K562 (cell line): ENCODE measurements at regions not wholly inside any gene's neighbourhood (a gene's known extent, or its start where the extent isn't known, plus 50 kb on each side); places are given as distances from the start of the nearest gene placed in this dataset.

Experiments
- ATAC-seq: fragments of 200-7000 bp; cut with Tn5 transposase; 3 replicates; pipeline ENCODE4 v1.9.1; 2020; ENCODE audit warnings: moderate library complexity
- BruUV-seq: library from RNA; stranded (reverse); fragments of 400-500 nt; replicated peaks from 2 replicates; lab custom pipeline; 2021; lab: Mats Ljungman, UMichigan
- CTCF ChIA-PET: fragments of 300-600 bp; formaldehyde crosslinking; extraction: SDS; loops from one replicate; lab custom pipeline; 2021; ENCODE audit warnings: low intra/inter-chr PET ratio; lab: Yijun Ruan, JAX
- POLR2A ChIA-PET: fragments of 300-600, 350-650 bp; sonication (Branson Sonifier 250); formaldehyde crosslinking; extraction: SDS; loops from one replicate; lab custom pipeline; 2021; ENCODE audit warnings: antibody characterized with exemption, inconsistent platforms; lab: Yijun Ruan, JAX
- DNase-seq, 4 experiments: peaks; one replicate each; pipeline versions ENCODE4 v3.0.0 to v3.0.0-alpha.2; 2011 to 2018; ENCODE audit warnings: low spot score in 3 of 4, mixed read lengths in 3 of 4; ENCODE audit errors: extremely low read depth in 1 of 4
- FAIRE-seq: peaks from 2 replicates; lab custom pipeline; 2011; peaks lifted over from hg19 to GRCh38; lab: Jason Lieb, UNC
- H2AFZ ChIP-seq: 2 replicates; pipeline ENCODE4 v1.6.0; 2011; ENCODE audit warnings: low read depth, low read length, control low read depth, inconsistent platforms
- H3K27ac ChIP-seq: fragments of 200-600 bp; 3 replicates; pipeline ENCODE4 v1.8.0; 2011; ENCODE audit warnings: low read depth, mild to moderate bottlenecking, control low read depth, inconsistent platforms, low read length, moderate library complexity, mixed read lengths; ENCODE audit errors: extremely low read depth
- H3K27me3 ChIP-seq, 2 experiments: fragments of 300-600 bp in 1 of 2; 2 replicates in 1 of 2; 3 replicates in 1 of 2; pipeline versions ENCODE4 v1.6.0 to v1.8.0; 2011; ENCODE audit warnings: inconsistent platforms in 2 of 2, low read length in 2 of 2, mild to moderate bottlenecking in 1 of 2, mixed read lengths in 1 of 2, moderate library complexity in 1 of 2; ENCODE audit not compliant: control insufficient read depth in 2 of 2, insufficient read depth in 2 of 2
- H3K36me3 ChIP-seq: fragments of 300-600 bp; 3 replicates; pipeline ENCODE4 v1.8.0; 2011; ENCODE audit warnings: mild to moderate bottlenecking, low read length, inconsistent platforms; ENCODE audit not compliant: control insufficient read depth, insufficient read depth
- H3K4me1 ChIP-seq, 2 experiments: fragments of 200-600 bp in 1 of 2; replicated peaks in 1 of 2; 2 replicates in 1 of 2; 3 replicates in 1 of 2; pipeline versions ENCODE4 v1.5.1 to v1.8.0; 2011; ENCODE audit warnings: inconsistent platforms in 2 of 2, low read length in 2 of 2, mild to moderate bottlenecking in 1 of 2, mixed read lengths in 1 of 2, moderate library complexity in 1 of 2; ENCODE audit not compliant: control insufficient read depth in 2 of 2, insufficient read depth in 2 of 2
- H3K4me2 ChIP-seq: 2 replicates; pipeline ENCODE4 v1.6.1; 2011; ENCODE audit warnings: low read length, control low read depth, inconsistent platforms, mixed read lengths; ENCODE audit not compliant: insufficient read depth
- H3K4me3 ChIP-seq: fragments of 200-600 bp; sonication (generic), shearing (Covaris generic); 2 replicates; pipeline ENCODE4 v1.5.1; 2016; ENCODE audit warnings: control low read depth, inconsistent platforms
- H3K79me2 ChIP-seq: fragments of 200-600 bp; 3 replicates; pipeline ENCODE4 v1.8.0; 2011; ENCODE audit warnings: low read length, inconsistent platforms; ENCODE audit not compliant: control insufficient read depth, insufficient read depth
- H3K9ac ChIP-seq, 2 experiments: 2 replicates each; pipeline versions ENCODE4 v1.6.0 to v1.6.1; 2011; ENCODE audit warnings: low read depth in 2 of 2, low read length in 2 of 2, control low read depth in 1 of 2, inconsistent platforms in 1 of 2, mild to moderate bottlenecking in 1 of 2, mixed read lengths in 1 of 2; ENCODE audit not compliant: insufficient read depth in 1 of 2
- H3K9me1 ChIP-seq: one replicate; pipeline ENCODE4 v1.6.0; 2011; ENCODE audit warnings: inconsistent platforms, mild to moderate bottlenecking, low read length, moderate library complexity; ENCODE audit not compliant: control insufficient read depth, insufficient read depth
- H3K9me3 ChIP-seq: replicated peaks from 2 replicates; pipeline ENCODE4 v1.5.1; 2011; ENCODE audit warnings: low read depth, low read length, inconsistent platforms; ENCODE audit not compliant: control insufficient read depth, insufficient read depth
- H4K20me1 ChIP-seq: replicated peaks from 2 replicates; pipeline ENCODE4 v1.6.1; 2011; ENCODE audit warnings: low read length, inconsistent platforms, mixed read lengths; ENCODE audit not compliant: control insufficient read depth, insufficient read depth
- SIRT6 ChIP-seq: IDR thresholded peaks from one replicate; pipeline ENCODE4 v1.6.1; 2012; ENCODE audit warnings: low read depth, mild to moderate bottlenecking, control low read depth, inconsistent platforms, low read length, moderate library complexity
- STAT5A ChIP-seq: IDR thresholded peaks from 2 replicates; pipeline ENCODE4 v1.6.1; 2012; ENCODE audit warnings: low read length, inconsistent platforms, borderline replicate concordance
- TEAD4 ChIP-seq, 2 experiments: sonication (generic) in 1 of 2; formaldehyde crosslinking in 1 of 2; IDR thresholded peaks; 2 replicates each; pipeline versions ENCODE4 v1.6.1 to v1.8.0; 2012 to 2022; ENCODE audit warnings: borderline replicate concordance in 1 of 2, inconsistent platforms in 1 of 2, low read length in 1 of 2, mild to moderate bottlenecking in 1 of 2, missing genetic modification reagents in 1 of 2
- ZNF232 ChIP-seq: sonication (generic); formaldehyde crosslinking; IDR thresholded peaks from 2 replicates; pipeline ENCODE4 v1.8.0; 2022; ENCODE audit warnings: mild to moderate bottlenecking, missing genetic modification reagents
- WGBS: fragments of 100-300 bp; shearing (Covaris generic); methylation state at CpG from one replicate; pipeline ENCODE4 v1.1.6; 2016; ENCODE audit warnings: low coverage, mixed read lengths; ENCODE audit not compliant: insufficient coverage; ENCODE audit errors: missing lambda C conversion rate; 5-methylcytosine and 5-hydroxymethylcytosine counted together
- in situ Hi-C: fragments of 300-500 bp; cut with MboI; formaldehyde crosslinking; loops from 4 replicates; pipeline ENCODE4 v1.15.0; 2018; ENCODE audit warnings: inconsistent platforms, mixed read lengths
- intact Hi-C: fragments of 100-400 bp; cut with micrococcal nuclease; formaldehyde crosslinking; loops from 2 replicates; pipeline ENCODE4 v1.14.2; 2022
- TF ChIP-seq, protein P1 (sequence below): fragments of 450-650 bp; IDR thresholded peaks from 2 replicates; pipeline ENCODE4 v1.6.1; 2016
- TF ChIP-seq, protein P2 (sequence below), 2 experiments: fragments of 450-650 bp in 1 of 2; sonication (generic) in 1 of 2; formaldehyde crosslinking in 1 of 2; IDR thresholded peaks in 1 of 2; conservative IDR thresholded peaks in 1 of 2; 2 replicates each; pipeline versions ENCODE4 v1.6.1 to v1.8.1; 2016 to 2023; ENCODE audit warnings: mild to moderate bottlenecking in 2 of 2, moderate library complexity in 2 of 2, inconsistent platforms in 1 of 2, missing genetic modification reagents in 1 of 2
- TF ChIP-seq, protein P3 (sequence below), 2 experiments: fragments of 450-650 bp; conservative IDR thresholded peaks; 2 replicates each; pipeline ENCODE4 v1.6.1; 2017; ENCODE audit warnings: mild to moderate bottlenecking in 2 of 2, moderate library complexity in 2 of 2

DNA sequence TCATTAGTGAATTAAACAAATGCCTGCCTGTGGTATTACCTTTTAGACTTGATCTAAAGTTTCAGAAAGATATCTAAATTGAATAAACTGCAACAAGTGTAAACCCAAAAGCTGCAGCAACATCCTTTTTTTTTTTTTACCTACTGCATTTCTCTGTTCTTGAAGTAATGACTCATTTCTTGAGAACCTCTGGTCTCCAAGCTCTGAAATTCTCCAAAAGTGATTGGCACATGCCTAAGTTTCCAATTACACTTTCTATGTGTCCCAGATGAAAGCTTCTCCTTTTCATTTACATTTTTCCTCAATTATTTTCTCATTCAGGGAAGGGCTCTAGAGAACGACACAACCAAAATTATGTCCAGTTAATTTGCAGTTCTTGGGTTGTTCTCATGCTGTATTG, 435.2 kb upstream of the DCN start:
- Histone ChIP-seq H3K4me2 (no peak overlapping the region), H3K4me3 (no peak overlapping the region), H3K9me3 (no peaks in the 10 kb centered on the region), H3K36me3 (no peaks in the 10 kb centered on the region; the same call in 2 of the 3 replicates), H3K27me3 (no peaks in the 10 kb centered on the region), H4K20me1 (no peaks in the 10 kb centered on the region), H3K9ac (no peak overlapping the region), H2AFZ (no peak overlapping the region), H3K9me1 (no peaks in the 10 kb centered on the region), H3K4me1 (peaks cover 0 to 10% of the 10 kb centered on the region in 2 experiments; a peak in 3 of 5 replicates), H3K27ac (peak overlapping the region; percentile 19; the same call in 1 of the 3 replicates), H3K79me2 (peaks cover 31% of the 10 kb centered on the region)
- in situ Hi-C loops = no loop called here
- intact Hi-C loops = no loop called here
- WGBS = 61% methylated on average over 1 of the region's 1 CpG
- DNase-seq = no peak
- FAIRE-seq = peak; percentile 29
- no peak for TF ChIP-seq ZNF232 (CRISPR knock-in tag)
- TF ChIP-seq, protein P1, sequence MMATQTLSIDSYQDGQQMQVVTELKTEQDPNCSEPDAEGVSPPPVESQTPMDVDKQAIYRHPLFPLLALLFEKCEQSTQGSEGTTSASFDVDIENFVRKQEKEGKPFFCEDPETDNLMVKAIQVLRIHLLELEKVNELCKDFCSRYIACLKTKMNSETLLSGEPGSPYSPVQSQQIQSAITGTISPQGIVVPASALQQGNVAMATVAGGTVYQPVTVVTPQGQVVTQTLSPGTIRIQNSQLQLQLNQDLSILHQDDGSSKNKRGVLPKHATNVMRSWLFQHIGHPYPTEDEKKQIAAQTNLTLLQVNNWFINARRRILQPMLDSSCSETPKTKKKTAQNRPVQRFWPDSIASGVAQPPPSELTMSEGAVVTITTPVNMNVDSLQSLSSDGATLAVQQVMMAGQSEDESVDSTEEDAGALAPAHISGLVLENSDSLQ = peak; percentile 26; the same call in 1 of the 2 replicates
- ATAC-seq = no peak
- ChIA-PET POLR2A (interaction anchor here (1.2 kb wide), 1 partner anchor 10 kb away, joined by 3 read pairs; no protein-coding TSS in a partner anchor), CTCF (interaction anchor here (0.7 kb wide), 1 partner anchor 1201 kb away, joined by 6 read pairs; no protein-coding TSS in a partner anchor)
- BruUV-seq = no TSS peak

DNA sequence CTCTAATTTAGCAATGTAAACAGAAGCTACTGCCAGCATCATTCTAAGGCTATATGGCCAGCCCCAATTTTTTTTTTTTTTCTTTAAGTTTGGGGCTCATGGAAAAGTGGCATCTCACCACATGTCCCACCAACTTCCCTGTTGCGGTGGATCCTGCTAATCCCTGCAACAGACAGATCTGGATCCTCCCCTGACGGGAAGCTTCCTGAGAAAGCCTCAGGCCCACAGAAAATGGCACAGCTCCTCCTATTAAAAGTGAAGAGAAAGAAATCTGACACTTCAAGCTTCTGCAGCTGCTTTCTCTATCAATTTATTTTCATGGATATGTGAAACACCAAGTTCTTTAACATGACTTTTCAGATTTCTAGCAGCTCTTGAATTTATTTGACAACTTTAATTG, 433.8 kb upstream of the DCN start:
- DNase-seq (no peak), ATAC-seq (no peak), FAIRE-seq (no peak)
- Histone ChIP-seq H3K79me2 (peaks cover 25% of the 10 kb centered on the region), H3K4me2 (no peak overlapping the region), H3K27me3 (no peaks in the 10 kb centered on the region), H3K4me3 (no peak overlapping the region), H4K20me1 (no peaks in the 10 kb centered on the region), H2AFZ (no peak overlapping the region), H3K36me3 (no peaks in the 10 kb centered on the region), H3K9ac (no peak overlapping the region), H3K4me1 (peaks cover 0 to 10% of the 10 kb centered on the region in 2 experiments; a peak in 3 of 5 replicates), H3K27ac (no peak overlapping the region), H3K9me3 (no peaks in the 10 kb centered on the region), H3K9me1 (no peaks in the 10 kb centered on the region)
- no TSS peak for BruUV-seq
- ChIA-PET CTCF (no interaction called here), POLR2A (interaction anchor here (0.6 to 1.7 kb wide), 5 partner anchors 9 to 51 kb away, joined by 3 to 7 read pairs (median 4); no protein-coding TSS in a partner anchor)
- in situ Hi-C loops = no loop called here
- intact Hi-C loops = no loop called here
- 89% methylated on average over 2 of the region's 2 CpGs for WGBS
- no peak for TF ChIP-seq STAT5A
- TF ChIP-seq, protein P2, sequence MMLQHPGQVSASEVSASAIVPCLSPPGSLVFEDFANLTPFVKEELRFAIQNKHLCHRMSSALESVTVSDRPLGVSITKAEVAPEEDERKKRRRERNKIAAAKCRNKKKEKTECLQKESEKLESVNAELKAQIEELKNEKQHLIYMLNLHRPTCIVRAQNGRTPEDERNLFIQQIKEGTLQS (IDR thresholded peaks at IDR 0.05) = no peak
- TF ChIP-seq, protein P2 (CRISPR knock-in tag; conservative IDR thresholded peaks at IDR 0.05) = no peak
- TF ChIP-seq, protein P3, sequence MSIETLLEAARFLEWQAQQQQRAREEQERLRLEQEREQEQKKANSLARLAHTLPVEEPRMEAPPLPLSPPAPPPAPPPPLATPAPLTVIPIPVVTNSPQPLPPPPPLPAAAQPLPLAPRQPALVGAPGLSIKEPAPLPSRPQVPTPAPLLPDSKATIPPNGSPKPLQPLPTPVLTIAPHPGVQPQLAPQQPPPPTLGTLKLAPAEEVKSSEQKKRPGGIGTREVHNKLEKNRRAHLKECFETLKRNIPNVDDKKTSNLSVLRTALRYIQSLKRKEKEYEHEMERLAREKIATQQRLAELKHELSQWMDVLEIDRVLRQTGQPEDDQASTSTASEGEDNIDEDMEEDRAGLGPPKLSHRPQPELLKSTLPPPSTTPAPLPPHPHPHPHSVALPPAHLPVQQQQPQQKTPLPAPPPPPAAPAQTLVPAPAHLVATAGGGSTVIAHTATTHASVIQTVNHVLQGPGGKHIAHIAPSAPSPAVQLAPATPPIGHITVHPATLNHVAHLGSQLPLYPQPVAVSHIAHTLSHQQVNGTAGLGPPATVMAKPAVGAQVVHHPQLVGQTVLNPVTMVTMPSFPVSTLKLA (conservative IDR thresholded peaks at IDR 0.05) = no peak
- no peak for TF ChIP-seq SIRT6
- no peak for TF ChIP-seq TEAD4 (IDR thresholded peaks at IDR 0.05; ENCODE audit: low read length)
- no peak for TF ChIP-seq TEAD4 (CRISPR knock-in tag; IDR thresholded peaks at IDR 0.05; ENCODE audit: borderline replicate concordance)
